ENCODE measurements at regions not wholly inside any gene's neighbourhood (a gene's known extent, or its start where the extent isn't known, plus 50 kb on each side); places are given as distances from the start of the nearest gene placed in this dataset.

DNA sequence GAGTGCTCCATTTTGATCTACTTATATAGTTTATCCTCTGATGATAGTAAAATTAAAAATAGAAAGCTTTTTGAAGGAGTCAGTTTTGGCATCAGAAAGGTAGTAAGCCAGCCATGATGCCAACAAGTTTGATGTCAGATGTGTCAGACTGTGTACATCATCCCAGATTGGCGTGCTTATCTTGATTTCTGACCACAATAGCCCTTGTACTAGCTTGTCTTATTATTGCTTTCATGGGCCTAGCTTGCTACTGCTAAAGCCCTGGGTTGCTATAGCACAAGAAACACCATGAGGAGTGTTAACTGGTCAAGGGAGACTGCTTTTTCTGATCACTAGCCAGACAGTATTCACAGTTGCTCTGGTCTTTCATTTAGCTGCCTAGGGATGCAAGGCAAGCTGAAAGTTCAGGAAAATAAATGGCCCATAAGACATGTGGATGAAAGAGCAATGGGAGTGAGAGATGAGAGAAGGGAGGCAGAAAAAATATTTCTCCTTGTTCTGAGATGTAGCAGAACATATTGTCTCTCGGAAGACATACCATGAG, 1038.5 kb downstream of the JRKL start:
- TF ChIP-seq, protein P1, sequence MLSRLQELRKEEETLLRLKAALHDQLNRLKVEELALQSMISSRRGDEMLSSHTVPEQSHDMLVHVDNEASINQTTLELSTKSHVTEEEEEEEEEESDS (CRISPR knock-in tag; IDR thresholded peaks at IDR 0.05): no peak
- no peak for TF ChIP-seq NONO (IDR thresholded peaks at IDR 0.05; ENCODE audit: low read depth in 2 of 2, low read length in 1 of 2)
- no peak for TF ChIP-seq NR2C1 (IDR thresholded peaks at IDR 0.05)
- TF ChIP-seq NR2C1 (tag; IDR thresholded peaks at IDR 0.05): no peak

Measured in K562 (cell line).